ENCODE measurements at regions not wholly inside any gene's neighbourhood (a gene's known extent, or its start where the extent isn't known, plus 50 kb on each side); places are given as distances from the start of the nearest gene placed in this dataset.

DNA sequence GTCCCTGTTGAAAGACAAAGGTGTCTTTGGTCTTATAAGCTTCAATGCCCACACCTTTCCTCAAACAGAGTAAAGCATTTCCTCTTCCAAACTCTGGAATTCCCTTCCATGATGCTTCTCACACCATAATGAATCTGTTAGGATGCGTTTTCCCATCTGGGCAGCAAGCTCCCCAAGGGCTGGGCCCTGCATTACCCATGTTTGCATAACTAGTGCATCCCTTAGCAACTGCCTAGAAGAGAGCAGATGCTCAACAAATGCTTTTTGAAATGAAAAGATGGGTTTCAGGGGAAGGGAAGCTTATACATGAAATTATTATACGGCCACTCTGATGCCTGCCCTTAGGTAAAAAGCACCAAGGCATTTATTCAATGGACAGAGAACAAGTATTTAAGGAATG, 124.5 kb upstream of the CCL2 start:
- peaks cover 3% of the 10 kb centered on the region for H3K9me3 Mint-ChIP-seq (ENCODE audit: unreplicated experiment)
- peak; percentile 46 for DNase-seq
- TF ChIP-seq, protein P1, sequence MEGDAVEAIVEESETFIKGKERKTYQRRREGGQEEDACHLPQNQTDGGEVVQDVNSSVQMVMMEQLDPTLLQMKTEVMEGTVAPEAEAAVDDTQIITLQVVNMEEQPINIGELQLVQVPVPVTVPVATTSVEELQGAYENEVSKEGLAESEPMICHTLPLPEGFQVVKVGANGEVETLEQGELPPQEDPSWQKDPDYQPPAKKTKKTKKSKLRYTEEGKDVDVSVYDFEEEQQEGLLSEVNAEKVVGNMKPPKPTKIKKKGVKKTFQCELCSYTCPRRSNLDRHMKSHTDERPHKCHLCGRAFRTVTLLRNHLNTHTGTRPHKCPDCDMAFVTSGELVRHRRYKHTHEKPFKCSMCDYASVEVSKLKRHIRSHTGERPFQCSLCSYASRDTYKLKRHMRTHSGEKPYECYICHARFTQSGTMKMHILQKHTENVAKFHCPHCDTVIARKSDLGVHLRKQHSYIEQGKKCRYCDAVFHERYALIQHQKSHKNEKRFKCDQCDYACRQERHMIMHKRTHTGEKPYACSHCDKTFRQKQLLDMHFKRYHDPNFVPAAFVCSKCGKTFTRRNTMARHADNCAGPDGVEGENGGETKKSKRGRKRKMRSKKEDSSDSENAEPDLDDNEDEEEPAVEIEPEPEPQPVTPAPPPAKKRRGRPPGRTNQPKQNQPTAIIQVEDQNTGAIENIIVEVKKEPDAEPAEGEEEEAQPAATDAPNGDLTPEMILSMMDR (IDR thresholded peaks at IDR 0.05; ENCODE audit: partially characterized antibody, unreplicated experiment), result no peak
- peak overlapping the region; percentile 45 for H3K4me3 Mint-ChIP-seq (ENCODE audit: unreplicated experiment)
- H3K27me3 Mint-ChIP-seq (ENCODE audit: unreplicated experiment), result peaks cover 4% of the 10 kb centered on the region
- peaks cover 34% of the 10 kb centered on the region for H3K4me1 Mint-ChIP-seq (ENCODE audit: low read depth, unreplicated experiment)
- no peaks in the 10 kb centered on the region for H3K36me3 Mint-ChIP-seq (ENCODE audit: unreplicated experiment)
- peak overlapping the region; percentile 88 for H3K27ac Mint-ChIP-seq (ENCODE audit: unreplicated experiment)

DNA sequence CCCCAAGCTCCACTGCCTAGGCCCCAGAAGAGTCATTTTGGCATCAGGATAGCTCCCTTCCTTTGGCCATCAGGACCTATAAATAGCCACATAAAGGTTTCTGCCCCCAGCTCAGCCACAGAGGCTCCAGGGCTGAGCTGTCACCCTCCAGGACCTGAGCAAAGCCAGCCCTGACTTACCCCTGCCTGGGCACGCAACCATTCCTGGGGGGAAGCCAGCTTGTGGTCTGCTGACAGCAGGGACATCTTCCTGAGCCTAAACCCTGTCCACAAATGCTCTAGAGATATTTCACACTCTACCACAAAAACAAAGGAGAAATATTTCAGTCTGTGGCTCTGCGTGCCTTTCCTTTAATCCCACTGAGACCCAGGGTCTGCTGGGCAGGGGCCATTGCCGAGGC, 123.7 kb upstream of the CCL2 start:
- Mint-ChIP-seq H3K27me3 (ENCODE audit: unreplicated experiment) (peaks cover 4% of the 10 kb centered on the region), H3K4me3 (ENCODE audit: unreplicated experiment) (no peak overlapping the region), H3K4me1 (ENCODE audit: low read depth, unreplicated experiment) (peaks cover 34% of the 10 kb centered on the region), H3K27ac (ENCODE audit: unreplicated experiment) (peak overlapping the region; percentile 88), H3K9me3 (ENCODE audit: unreplicated experiment) (peaks cover 3% of the 10 kb centered on the region), H3K36me3 (ENCODE audit: unreplicated experiment) (no peaks in the 10 kb centered on the region)
- TF ChIP-seq, protein P1 (IDR thresholded peaks at IDR 0.05; ENCODE audit: partially characterized antibody, unreplicated experiment), result no peak
- no peak for DNase-seq

DNA sequence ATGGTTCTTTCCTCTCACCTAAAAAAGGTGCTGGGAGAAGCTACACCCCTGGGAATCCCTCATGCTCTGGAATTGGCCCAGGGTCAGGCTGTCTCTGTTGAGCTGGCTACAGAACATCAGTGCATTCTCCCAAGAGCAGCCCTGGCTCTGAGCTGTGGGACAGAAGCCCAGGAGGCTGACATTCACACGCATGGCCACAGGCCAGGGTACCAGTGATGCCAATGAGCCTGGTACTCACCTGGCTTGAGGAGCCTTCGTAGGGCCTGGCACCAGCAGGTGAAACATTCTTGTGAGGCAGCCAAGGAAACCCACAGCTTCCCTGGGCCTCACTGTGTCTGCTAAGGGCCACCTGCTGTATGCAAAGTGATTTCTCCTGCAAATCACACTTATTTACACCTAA, 121.7 kb upstream of the CCL2 start:
- no peak overlapping the region for H3K4me3 Mint-ChIP-seq (ENCODE audit: unreplicated experiment)
- peaks cover 5% of the 10 kb centered on the region for H3K27me3 Mint-ChIP-seq (ENCODE audit: unreplicated experiment)
- H3K9me3 Mint-ChIP-seq (ENCODE audit: unreplicated experiment), result peaks cover 4% of the 10 kb centered on the region
- H3K36me3 Mint-ChIP-seq (ENCODE audit: unreplicated experiment), result no peaks in the 10 kb centered on the region
- H3K4me1 Mint-ChIP-seq (ENCODE audit: low read depth, unreplicated experiment), result peaks cover 25% of the 10 kb centered on the region
- no peak for DNase-seq
- no peak overlapping the region for H3K27ac Mint-ChIP-seq (ENCODE audit: unreplicated experiment)
- TF ChIP-seq, protein P1 (IDR thresholded peaks at IDR 0.05; ENCODE audit: partially characterized antibody, unreplicated experiment), result no peak

DNA sequence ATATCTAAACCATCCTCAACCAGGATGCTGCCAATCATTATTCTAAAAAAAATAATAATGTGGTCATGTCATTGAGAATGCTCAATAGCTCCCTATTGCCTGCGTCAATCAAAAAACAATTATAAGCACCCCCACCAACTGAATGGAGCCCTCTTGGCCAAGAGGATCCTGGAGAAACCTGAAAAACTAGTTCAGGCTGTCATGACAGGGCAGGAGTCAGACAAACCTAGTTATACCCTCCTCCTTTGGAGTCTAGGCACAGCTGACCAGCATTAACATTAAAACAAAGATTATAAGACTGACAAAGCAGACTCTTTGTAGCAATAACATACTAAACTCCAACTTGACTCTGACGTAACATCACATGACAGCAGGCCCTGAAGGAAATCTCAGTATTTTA, 119.2 kb upstream of the CCL2 start:
- TF ChIP-seq, protein P1 (IDR thresholded peaks at IDR 0.05; ENCODE audit: partially characterized antibody, unreplicated experiment), result no peak
- Mint-ChIP-seq H3K4me1 (ENCODE audit: low read depth, unreplicated experiment) (peaks cover 23% of the 10 kb centered on the region), H3K36me3 (ENCODE audit: unreplicated experiment) (no peaks in the 10 kb centered on the region), H3K4me3 (ENCODE audit: unreplicated experiment) (no peak overlapping the region), H3K9me3 (ENCODE audit: unreplicated experiment) (peaks cover 7% of the 10 kb centered on the region), H3K27me3 (ENCODE audit: unreplicated experiment) (peaks cover 2% of the 10 kb centered on the region), H3K27ac (ENCODE audit: unreplicated experiment) (no peak overlapping the region)
- no peak for DNase-seq

DNA sequence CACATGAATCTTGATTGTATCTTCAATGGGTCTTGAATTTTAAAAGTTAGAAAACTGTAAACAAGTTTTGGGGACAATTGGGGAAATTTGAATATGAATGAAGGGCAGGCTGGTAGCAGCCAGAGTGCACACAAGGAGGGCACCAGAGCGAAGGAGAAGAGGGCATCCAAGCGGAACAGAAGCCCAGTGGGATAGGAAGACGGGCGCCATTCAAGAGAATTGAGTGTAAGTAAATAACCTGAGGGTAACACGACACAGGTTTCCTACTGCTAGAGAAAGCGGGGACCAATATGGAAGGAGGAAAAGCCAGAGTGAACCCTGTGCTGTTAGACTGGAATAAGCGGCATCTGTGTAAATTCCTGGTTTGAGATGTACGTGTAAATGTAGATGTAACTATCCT, 115.1 kb upstream of the CCL2 start:
- Mint-ChIP-seq H3K27ac (ENCODE audit: unreplicated experiment) (no peak overlapping the region), H3K4me3 (ENCODE audit: unreplicated experiment) (no peak overlapping the region), H3K36me3 (ENCODE audit: unreplicated experiment) (no peaks in the 10 kb centered on the region), H3K9me3 (ENCODE audit: unreplicated experiment) (peaks cover 5% of the 10 kb centered on the region), H3K4me1 (ENCODE audit: low read depth, unreplicated experiment) (peaks cover 9% of the 10 kb centered on the region), H3K27me3 (ENCODE audit: unreplicated experiment) (peaks cover 4% of the 10 kb centered on the region)
- DNase-seq, result no peak
- TF ChIP-seq, protein P1 (IDR thresholded peaks at IDR 0.05; ENCODE audit: partially characterized antibody, unreplicated experiment), result no peak

Measured in glutamatergic neuron (in vitro differentiated cells).